Suprapubic skin (tissue), 4 donors: ENCODE measurements at regions not wholly inside any gene's neighbourhood (a gene's known extent, or its start where the extent isn't known, plus 50 kb on each side); places are given as distances from the start of the nearest gene placed in this dataset.
"Not testable (repeated sequence)": the region's sequence is repeated elsewhere in the genome, so short reads cannot be mapped to it uniquely, and the experiment has no call there.

Experiments used
- CTCF ChIP-seq, 2 donors: fragments of 200-600 bp in 1 of 2; fragments of 450-650 bp in 1 of 2; sonication (generic) in 1 of 2; IDR thresholded peaks; one replicate each; pipeline ENCODE4 v1.5.1; 2016 to 2019; ENCODE audit warnings: antibody characterized with exemption in 2 of 2, mild to moderate bottlenecking in 1 of 2, moderate library complexity in 1 of 2
- POLR2A ChIP-seq, 2 donors: fragments of 450-650 bp; IDR thresholded peaks; one replicate each; pipeline ENCODE4 v1.6.1; 2017; ENCODE audit warnings: antibody characterized with exemption in 2 of 2, mild to moderate bottlenecking in 2 of 2, moderate library complexity in 2 of 2
- POLR2AphosphoS5 ChIP-seq, 3 donors: sonication (generic); formaldehyde crosslinking; IDR thresholded peaks; one replicate each; pipeline ENCODE4 v1.6.1; 2017; ENCODE audit warnings: antibody characterized with exemption in 3 of 3

GRCh38 chr4:118530107-118530506, 155.1 kb upstream of the METTL14 start:
- not testable (repeated sequence) for TF ChIP-seq CTCF, POLR2A, POLR2AphosphoS5 (IDR thresholded peaks at IDR 0.05)
